ENCODE measurements at regions not wholly inside any gene's neighbourhood (a gene's known extent, or its start where the extent isn't known, plus 50 kb on each side); places are given as distances from the start of the nearest gene placed in this dataset.
A peak's percentile ranks its signal among the peaks of the same experiment; 100 is the strongest.

GRCh38 chr2:163324677-163325076, 411.1 kb downstream of the FIGN start:
- Histone ChIP-seq H3K4me3 (ENCODE audit: low read length) (no peak overlapping the region), H2AFZ (ENCODE audit: low read depth, low read length) (no peak overlapping the region), H3K36me3 (ENCODE audit: insufficient read depth, low read length) (no peaks in the 10 kb centered on the region), H3K4me2 (ENCODE audit: low read length) (no peak overlapping the region), H4K20me1 (ENCODE audit: insufficient read depth) (no peaks in the 10 kb centered on the region), H3K27me3 (ENCODE audit: insufficient read depth, low read depth, low read length) (no peaks in the 10 kb centered on the region), H3K79me2 (replicated peaks; ENCODE audit: insufficient read depth, low read length) (no peaks in the 10 kb centered on the region), H3K27ac (ENCODE audit: low read length) (no peak overlapping the region), H3K9me2 (ENCODE audit: insufficient read depth, low read length) (no peaks in the 10 kb centered on the region), H3K9me3 (ENCODE audit: low read length) (no peaks in the 10 kb centered on the region), H3F3A (ENCODE audit: insufficient read depth, low read length, poor library complexity, severe bottlenecking) (no peaks in the 10 kb centered on the region), H3K9ac (ENCODE audit: low read length) (no peak overlapping the region)
- TF ChIP-seq RAD21 (conservative IDR thresholded peaks at IDR 0.05) (no peak), EZH2 (IDR thresholded peaks at IDR 0.05; ENCODE audit: borderline replicate concordance, insufficient read depth, low read length, poor library complexity, severe bottlenecking) (no peak), POLR2AphosphoS5 (IDR thresholded peaks at IDR 0.05) (peak; percentile 21), SMC3 (conservative IDR thresholded peaks at IDR 0.05; ENCODE audit: poor library complexity) (no peak), REST (IDR thresholded peaks at IDR 0.05; ENCODE audit: borderline replicate concordance) (no peak), CTCF (IDR thresholded peaks at IDR 0.05; ENCODE audit: poor library complexity, severe bottlenecking) (no peak), TAF1 (IDR thresholded peaks at IDR 0.05; ENCODE audit: low read depth) (no peak), MXI1 (conservative IDR thresholded peaks at IDR 0.05; ENCODE audit: poor library complexity, severe bottlenecking) (no peak)

GRCh38 chr2:163319006-163319405, 416.8 kb downstream of the FIGN start:
- no peaks in the 10 kb centered on the region for H3K9me2 ChIP-seq (ENCODE audit: insufficient read depth, low read length)
- H3K9ac ChIP-seq (ENCODE audit: low read length) = no peak overlapping the region
- no peak overlapping the region for H3K27ac ChIP-seq (ENCODE audit: low read length)
- no peaks in the 10 kb centered on the region for H4K20me1 ChIP-seq (ENCODE audit: insufficient read depth)
- TF ChIP-seq POLR2AphosphoS5 (IDR thresholded peaks at IDR 0.05) (no peak), CTCF (IDR thresholded peaks at IDR 0.05; ENCODE audit: poor library complexity, severe bottlenecking) (no peak), REST (IDR thresholded peaks at IDR 0.05; ENCODE audit: borderline replicate concordance) (no peak), RAD21 (conservative IDR thresholded peaks at IDR 0.05) (no peak), TAF1 (IDR thresholded peaks at IDR 0.05; ENCODE audit: low read depth) (no peak), MXI1 (conservative IDR thresholded peaks at IDR 0.05; ENCODE audit: poor library complexity, severe bottlenecking) (no peak), EP300 (conservative IDR thresholded peaks at IDR 0.05; ENCODE audit: poor library complexity, severe bottlenecking) (no peak), SMC3 (conservative IDR thresholded peaks at IDR 0.05; ENCODE audit: poor library complexity) (no peak), EZH2 (IDR thresholded peaks at IDR 0.05; ENCODE audit: borderline replicate concordance, insufficient read depth, low read length, poor library complexity, severe bottlenecking) (no peak)
- H3K9me3 ChIP-seq (ENCODE audit: low read length) = no peaks in the 10 kb centered on the region
- H3K79me2 ChIP-seq (replicated peaks; ENCODE audit: insufficient read depth, low read length) = no peaks in the 10 kb centered on the region
- H3K36me3 ChIP-seq (ENCODE audit: insufficient read depth, low read length) = no peaks in the 10 kb centered on the region
- H3K4me2 ChIP-seq (ENCODE audit: low read length) = no peak overlapping the region
- no peak overlapping the region for H2AFZ ChIP-seq (ENCODE audit: low read depth, low read length)
- no peaks in the 10 kb centered on the region for H3F3A ChIP-seq (ENCODE audit: insufficient read depth, low read length, poor library complexity, severe bottlenecking)
- no peaks in the 10 kb centered on the region for H3K27me3 ChIP-seq (ENCODE audit: insufficient read depth, low read depth, low read length)
- H3K4me3 ChIP-seq (ENCODE audit: low read length) = no peak overlapping the region
